ENCODE measurements at regions not wholly inside any gene's neighbourhood (a gene's known extent, or its start where the extent isn't known, plus 50 kb on each side); places are given as distances from the start of the nearest gene placed in this dataset.

DNA sequence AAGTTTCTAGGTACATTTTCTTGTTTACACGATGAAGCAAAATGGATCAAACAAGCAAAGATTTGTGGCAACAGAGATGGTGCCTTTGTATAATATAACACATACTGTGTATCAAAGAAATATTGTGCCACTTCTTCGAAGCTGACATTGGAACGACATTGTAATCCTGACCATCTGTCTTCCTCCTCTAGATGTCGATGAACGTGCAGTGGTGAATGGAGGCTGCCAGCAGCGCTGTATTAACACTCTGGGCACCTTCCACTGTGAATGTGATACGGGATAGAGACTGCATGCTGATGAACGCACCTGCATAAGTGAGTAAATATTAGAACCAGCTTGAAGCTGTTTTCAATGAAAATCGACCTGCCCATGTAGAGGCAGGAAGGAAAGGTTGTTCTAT lies 613.3 kb upstream of the GOLIM4 start:
- TF ChIP-seq, protein P1, sequence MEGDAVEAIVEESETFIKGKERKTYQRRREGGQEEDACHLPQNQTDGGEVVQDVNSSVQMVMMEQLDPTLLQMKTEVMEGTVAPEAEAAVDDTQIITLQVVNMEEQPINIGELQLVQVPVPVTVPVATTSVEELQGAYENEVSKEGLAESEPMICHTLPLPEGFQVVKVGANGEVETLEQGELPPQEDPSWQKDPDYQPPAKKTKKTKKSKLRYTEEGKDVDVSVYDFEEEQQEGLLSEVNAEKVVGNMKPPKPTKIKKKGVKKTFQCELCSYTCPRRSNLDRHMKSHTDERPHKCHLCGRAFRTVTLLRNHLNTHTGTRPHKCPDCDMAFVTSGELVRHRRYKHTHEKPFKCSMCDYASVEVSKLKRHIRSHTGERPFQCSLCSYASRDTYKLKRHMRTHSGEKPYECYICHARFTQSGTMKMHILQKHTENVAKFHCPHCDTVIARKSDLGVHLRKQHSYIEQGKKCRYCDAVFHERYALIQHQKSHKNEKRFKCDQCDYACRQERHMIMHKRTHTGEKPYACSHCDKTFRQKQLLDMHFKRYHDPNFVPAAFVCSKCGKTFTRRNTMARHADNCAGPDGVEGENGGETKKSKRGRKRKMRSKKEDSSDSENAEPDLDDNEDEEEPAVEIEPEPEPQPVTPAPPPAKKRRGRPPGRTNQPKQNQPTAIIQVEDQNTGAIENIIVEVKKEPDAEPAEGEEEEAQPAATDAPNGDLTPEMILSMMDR (IDR thresholded peaks at IDR 0.05) = no peak
- no peak for TF ChIP-seq POLR2A (IDR thresholded peaks at IDR 0.05)

All from right lobe of liver (tissue), 4 donors.